ENCODE measurements at regions not wholly inside any gene's neighbourhood (a gene's known extent, or its start where the extent isn't known, plus 50 kb on each side); places are given as distances from the start of the nearest gene placed in this dataset.
A peak's percentile ranks its signal among the peaks of the same experiment; 100 is the strongest.

- DNase-seq (ENCODE audit: low read depth, low spot score) (no peak), ATAC-seq (no peak)
- Histone ChIP-seq H3K9me3 (ENCODE audit: control insufficient read depth in 1 of 2, insufficient read depth in 1 of 2, low read depth in 1 of 2, low read length in 2 of 2) (no peaks in the 10 kb centered on the region), H4K20me1 (ENCODE audit: insufficient read depth) (no peaks in the 10 kb centered on the region), H3K36me3 (ENCODE audit: control insufficient read depth in 1 of 2, insufficient read depth in 2 of 2, low read length in 2 of 2) (no peaks in the 10 kb centered on the region), H3K9ac (ENCODE audit: low read length) (no peak overlapping the region), H3K4me2 (ENCODE audit: low read length) (no peak overlapping the region), H3K4me3 (replicated peaks in 1 of 2; ENCODE audit: low read depth in 1 of 2, low read length in 2 of 2) (no peak overlapping the region), H3K9me2 (ENCODE audit: insufficient read depth) (no peaks in the 10 kb centered on the region), H3K4me1 (ENCODE audit: control insufficient read depth in 1 of 2, insufficient read depth in 2 of 2, low read length in 2 of 2) (no peaks in the 10 kb centered on the region), H3K27me3 (ENCODE audit: insufficient read depth, low read length) (no peaks in the 10 kb centered on the region), H3K27ac (ENCODE audit: low read depth, low read length) (no peak overlapping the region), H2AFZ (ENCODE audit: low read depth, low read length, poor library complexity, severe bottlenecking) (no peak overlapping the region), H3K79me2 (ENCODE audit: insufficient read depth, low read length) (no peaks in the 10 kb centered on the region)
- TF ChIP-seq YY1 (IDR thresholded peaks at IDR 0.05; ENCODE audit: extremely low read depth, insufficient replicate concordance, low read depth, low read length) (no peak), EGR1 (IDR thresholded peaks at IDR 0.05; ENCODE audit: low read depth) (no peak), POLR2A (IDR thresholded peaks at IDR 0.05; ENCODE audit: borderline replicate concordance, extremely low read depth, insufficient read depth, insufficient read length) (no peak), CEBPB (IDR thresholded peaks at IDR 0.05; ENCODE audit: low read depth) (no peak)
- BruUV-seq (replicated peaks), result no TSS peak
- CTCF ChIA-PET, result no interaction called here
- POLR2A ChIA-PET, result no interaction called here
- RAD21 ChIA-PET (ENCODE audit: low non-redundant PET in 1 of 2, low total read pairs in 2 of 2, uncharacterized antibody in 2 of 2, unreplicated experiment in 2 of 2), result no interaction called here
- intact Hi-C loops (cut with micrococcal nuclease), result no loop called here
Observed at GRCh38 chr2:207229161-207229560, 63.4 kb upstream of the KLF7 start.

GRCh38 chr2:207230261-207231105 lies 64.7 kb upstream of the KLF7 start:
- Histone ChIP-seq H3K4me2 (ENCODE audit: low read length) (no peak overlapping the region), H3K27me3 (ENCODE audit: insufficient read depth, low read length) (no peaks in the 10 kb centered on the region), H3K27ac (ENCODE audit: low read depth, low read length) (no peak overlapping the region), H3K4me1 (ENCODE audit: control insufficient read depth in 1 of 2, insufficient read depth in 2 of 2, low read length in 2 of 2) (no peaks in the 10 kb centered on the region), H4K20me1 (ENCODE audit: insufficient read depth) (no peaks in the 10 kb centered on the region), H3K79me2 (ENCODE audit: insufficient read depth, low read length) (no peaks in the 10 kb centered on the region), H3K36me3 (ENCODE audit: control insufficient read depth in 1 of 2, insufficient read depth in 2 of 2, low read length in 2 of 2) (no peaks in the 10 kb centered on the region), H3K4me3 (replicated peaks in 1 of 2; ENCODE audit: low read depth in 1 of 2, low read length in 2 of 2) (no peak overlapping the region), H3K9me2 (ENCODE audit: insufficient read depth) (no peaks in the 10 kb centered on the region), H2AFZ (ENCODE audit: low read depth, low read length, poor library complexity, severe bottlenecking) (peak overlapping the region; percentile 80), H3K9me3 (ENCODE audit: control insufficient read depth in 1 of 2, insufficient read depth in 1 of 2, low read depth in 1 of 2, low read length in 2 of 2) (no peaks in the 10 kb centered on the region), H3K9ac (ENCODE audit: low read length) (no peak overlapping the region)
- intact Hi-C loops (cut with micrococcal nuclease), result loop anchor here (1.0 to 10.0 kb wide), 2 partner anchors 243 to 246 kb away; no protein-coding TSS in a partner anchor
- DNase-seq (ENCODE audit: low read depth, low spot score) (peak; percentile 26), ATAC-seq (peak; percentile 98)
- ChIA-PET POLR2A (no interaction called here), RAD21 (ENCODE audit: low non-redundant PET in 1 of 2, low total read pairs in 2 of 2, uncharacterized antibody in 2 of 2, unreplicated experiment in 2 of 2) (no interaction called here), CTCF (interaction anchor here (0.8 kb wide), 1 partner anchor 32 kb away, joined by 3 read pairs; no protein-coding TSS in a partner anchor)
- BruUV-seq (replicated peaks), result no TSS peak
- TF ChIP-seq SIN3A (IDR thresholded peaks at IDR 0.05; ENCODE audit: low read depth), result no peak
- no peak for TF ChIP-seq YY1 (IDR thresholded peaks at IDR 0.05; ENCODE audit: extremely low read depth, insufficient replicate concordance, low read depth, low read length)
- 0 out of 2 replicates have a peak, but pooled peaks have one; percentile 11 for TF ChIP-seq CBX3 (IDR thresholded peaks at IDR 0.05; ENCODE audit: low read depth)
- TF ChIP-seq RAD21 (IDR thresholded peaks at IDR 0.05; ENCODE audit: low read depth), result peak; percentile 43; the same call in 1 of the 2 replicates
- peak; percentile 25 to 70 (median 67); a peak in 5 of 6 replicates for TF ChIP-seq CTCF (IDR thresholded peaks at IDR 0.05 in 2 of 3, conservative IDR thresholded peaks at IDR 0.05 in 1 of 3; ENCODE audit: borderline replicate concordance in 1 of 3, insufficient read depth in 1 of 3, low read depth in 2 of 3, low read length in 2 of 3)
